PC-3 (cell line): ENCODE measurements at regions not wholly inside any gene's neighbourhood (a gene's known extent, or its start where the extent isn't known, plus 50 kb on each side); places are given as distances from the start of the nearest gene placed in this dataset.

Experiments used
- ATAC-seq: fragments of 200-7000 bp; cut with Tn5 transposase; 2 replicates; pipeline ENCODE4 v1.9.1; 2020; ENCODE audit warnings: mild to moderate bottlenecking, moderate library complexity
- BruUV-seq: library from RNA; stranded (reverse); fragments of 400-500 nt; replicated peaks from 2 replicates; lab custom pipeline; 2021; lab: Mats Ljungman, UMichigan
- CTCF ChIA-PET: fragments of 300-600 bp; sonication (Branson Sonifier 250); formaldehyde crosslinking; loops from one replicate; lab custom pipeline; 2022; ENCODE audit warnings: antibody characterized with exemption; lab: Charles Lee
- POLR2A ChIA-PET: fragments of 300-600 bp; sonication (Branson Sonifier 250); formaldehyde crosslinking; loops from one replicate; lab custom pipeline; 2022; ENCODE audit warnings: antibody characterized with exemption; ENCODE audit not compliant: unreplicated experiment; lab: Charles Lee
- DNase-seq: peaks from one replicate; pipeline ENCODE4 v3.0.0-alpha.2; 2015
- H2AFZ ChIP-seq: fragments of 300-600 bp; sonication (generic); 2 replicates; pipeline ENCODE4 v1.6.0; 2016; ENCODE audit warnings: antibody characterized with exemption, low read length
- H3F3A ChIP-seq: fragments of 300-600 bp; sonication (generic); one replicate; pipeline ENCODE4 v1.6.0; 2017; ENCODE audit warnings: antibody characterized with exemption, low read length, control low read depth, mild to moderate bottlenecking; ENCODE audit not compliant: unreplicated experiment
- H3K27ac ChIP-seq: fragments of 300-600 bp; sonication (generic); 2 replicates; pipeline ENCODE4 v1.5.1; 2016; ENCODE audit warnings: mild to moderate bottlenecking, low read length
- H3K27me3 ChIP-seq: fragments of 300-600 bp; sonication (generic); 2 replicates; pipeline ENCODE4 v1.6.1; 2016; ENCODE audit warnings: low read length, mixed read lengths
- H3K36me3 ChIP-seq: fragments of 300-600 bp; sonication (generic); 2 replicates; pipeline ENCODE4 v1.6.1; 2016; ENCODE audit warnings: low read depth, mixed run types, low read length, mixed read lengths
- H3K4me1 ChIP-seq: fragments of 300-600 bp; sonication (generic); 2 replicates; pipeline ENCODE4 v1.5.1; 2016; ENCODE audit warnings: low read length; ENCODE audit not compliant: insufficient read depth
- H3K4me2 ChIP-seq: fragments of 300-600 bp; sonication (generic); 2 replicates; pipeline ENCODE4 v1.6.0; 2016; ENCODE audit warnings: low read length
- H3K4me3 ChIP-seq: fragments of 300-600 bp; sonication (generic); 2 replicates; pipeline ENCODE4 v1.5.1; 2016; ENCODE audit warnings: mild to moderate bottlenecking, low read length, mixed read lengths
- H3K79me2 ChIP-seq: fragments of 300-600 bp; sonication (generic); 2 replicates; pipeline ENCODE4 v1.6.1; 2017; ENCODE audit warnings: low read length, mixed read lengths
- H3K9ac ChIP-seq: fragments of 300-600 bp; sonication (generic); 2 replicates; pipeline ENCODE4 v1.6.0; 2016; ENCODE audit warnings: mild to moderate bottlenecking, low read length
- H3K9me2 ChIP-seq: fragments of 300-600 bp; sonication (generic); replicated peaks from 2 replicates; pipeline ENCODE4 v1.6.1; 2016; ENCODE audit warnings: mixed run types, low read length, mixed read lengths
- H3K9me3 ChIP-seq: fragments of 300-600 bp; sonication (generic); 2 replicates; pipeline ENCODE4 v1.6.1; 2016; ENCODE audit warnings: low read length, mixed read lengths
- H4K20me1 ChIP-seq: fragments of 300-600 bp; sonication (generic); 2 replicates; pipeline ENCODE4 v1.6.1; 2016; ENCODE audit warnings: low read length, mixed read lengths
- EZH2 ChIP-seq: fragments of 300-600 bp; sonication (generic); IDR thresholded peaks from one replicate; pipeline ENCODE4 v1.6.1; 2017; ENCODE audit warnings: antibody characterized with exemption, mild to moderate bottlenecking, low read length; ENCODE audit not compliant: unreplicated experiment
- EZH2phosphoT487 ChIP-seq: fragments of 300-600 bp; sonication (generic); IDR thresholded peaks from 2 replicates; pipeline ENCODE4 v1.6.1; 2018; ENCODE audit warnings: mild to moderate bottlenecking, antibody characterized with exemption, low read length, borderline replicate concordance
- intact Hi-C: fragments of 100-400 bp; cut with micrococcal nuclease; formaldehyde crosslinking; loops from 2 replicates; pipeline ENCODE4 v1.9.0; 2023
- TF ChIP-seq, protein P1 (sequence below): fragments of 300-600 bp; sonication (generic); conservative IDR thresholded peaks from 2 replicates; pipeline ENCODE4 v1.5.1; 2017; ENCODE audit warnings: antibody characterized with exemption, low read depth, mild to moderate bottlenecking, low read length

DNA sequence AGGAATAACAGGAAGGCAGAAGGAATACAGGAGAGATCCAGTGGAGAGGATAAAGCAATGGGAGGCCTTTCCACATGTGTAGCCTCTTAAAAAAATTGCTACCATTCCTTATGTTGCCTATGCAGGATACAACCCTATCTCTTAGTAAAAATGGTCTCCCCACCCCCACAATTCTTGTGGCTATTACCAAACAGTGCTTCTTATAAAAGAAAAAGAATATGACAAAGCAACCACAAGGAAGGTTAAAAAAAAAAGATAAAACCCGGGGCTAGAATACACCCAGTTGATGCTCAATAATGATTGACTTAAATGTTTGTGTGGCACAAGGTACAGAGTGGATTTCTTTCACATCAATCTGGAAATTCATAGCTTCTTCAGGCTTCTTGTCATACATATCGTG is 250.9 kb downstream of the HIVEP2 start:
- peak overlapping the region; percentile 42 for H3K27ac ChIP-seq
- ChIA-PET POLR2A (no interaction called here), CTCF (no interaction called here)
- H3K36me3 ChIP-seq = no peaks in the 10 kb centered on the region
- H3K9ac ChIP-seq = peak overlapping the region; percentile 32; the same call in 1 of the 2 replicates
- no peak overlapping the region for H2AFZ ChIP-seq
- intact Hi-C loops = loop anchor here (5.0 to 10.0 kb wide), 5 partner anchors 151 to 361 kb away; no protein-coding TSS in a partner anchor
- TF ChIP-seq EZH2phosphoT487 = no peak
- H3K4me2 ChIP-seq = no peak overlapping the region
- H3F3A ChIP-seq = no peaks in the 10 kb centered on the region
- H3K79me2 ChIP-seq = no peaks in the 10 kb centered on the region
- no peaks in the 10 kb centered on the region for H4K20me1 ChIP-seq
- no TSS peak for BruUV-seq
- H3K9me2 ChIP-seq = no peaks in the 10 kb centered on the region
- no peaks in the 10 kb centered on the region for H3K27me3 ChIP-seq
- ATAC-seq = no peak
- H3K4me1 ChIP-seq = peaks cover 32% of the 10 kb centered on the region
- H3K9me3 ChIP-seq = no peaks in the 10 kb centered on the region
- no peak for DNase-seq
- no peak overlapping the region for H3K4me3 ChIP-seq

DNA sequence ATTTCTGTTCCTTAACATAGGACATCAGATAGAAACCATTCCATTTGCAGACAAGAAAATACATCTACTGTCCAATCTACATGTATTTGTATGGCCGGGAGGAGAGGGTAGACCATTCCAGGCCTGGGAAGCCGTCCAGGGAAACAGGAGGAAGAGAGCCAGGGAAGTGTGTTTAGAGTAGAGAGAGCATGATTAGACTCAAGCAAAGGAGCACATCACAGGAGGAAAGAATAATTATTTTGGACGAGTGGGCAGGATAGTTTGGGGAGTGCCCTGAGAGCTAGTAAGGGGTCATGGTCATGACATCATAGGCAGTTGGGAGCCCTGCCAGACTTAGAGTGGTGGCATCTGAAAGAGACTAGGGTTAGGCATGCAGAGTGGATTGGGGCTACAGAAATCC is 250.0 kb downstream of the HIVEP2 start:
- DNase-seq (no peak), ATAC-seq (no peak)
- Histone ChIP-seq H2AFZ (no peak overlapping the region), H3F3A (no peaks in the 10 kb centered on the region), H3K79me2 (no peaks in the 10 kb centered on the region), H3K27ac (no peak overlapping the region; the same call in 1 of the 2 replicates), H3K9me3 (no peaks in the 10 kb centered on the region), H3K9ac (no peak overlapping the region), H3K4me2 (no peak overlapping the region), H3K4me3 (no peak overlapping the region), H3K36me3 (no peaks in the 10 kb centered on the region), H3K4me1 (peaks cover 32% of the 10 kb centered on the region), H3K9me2 (no peaks in the 10 kb centered on the region), H4K20me1 (no peaks in the 10 kb centered on the region), H3K27me3 (no peaks in the 10 kb centered on the region)
- no TSS peak for BruUV-seq
- CTCF ChIA-PET = no interaction called here
- intact Hi-C loops = loop anchor here (5.0 to 10.0 kb wide), 5 partner anchors 150 to 642 kb away; no protein-coding TSS in a partner anchor
- POLR2A ChIA-PET = no interaction called here
- TF ChIP-seq EZH2 (no peak), EZH2phosphoT487 (no peak)
- TF ChIP-seq, protein P1, sequence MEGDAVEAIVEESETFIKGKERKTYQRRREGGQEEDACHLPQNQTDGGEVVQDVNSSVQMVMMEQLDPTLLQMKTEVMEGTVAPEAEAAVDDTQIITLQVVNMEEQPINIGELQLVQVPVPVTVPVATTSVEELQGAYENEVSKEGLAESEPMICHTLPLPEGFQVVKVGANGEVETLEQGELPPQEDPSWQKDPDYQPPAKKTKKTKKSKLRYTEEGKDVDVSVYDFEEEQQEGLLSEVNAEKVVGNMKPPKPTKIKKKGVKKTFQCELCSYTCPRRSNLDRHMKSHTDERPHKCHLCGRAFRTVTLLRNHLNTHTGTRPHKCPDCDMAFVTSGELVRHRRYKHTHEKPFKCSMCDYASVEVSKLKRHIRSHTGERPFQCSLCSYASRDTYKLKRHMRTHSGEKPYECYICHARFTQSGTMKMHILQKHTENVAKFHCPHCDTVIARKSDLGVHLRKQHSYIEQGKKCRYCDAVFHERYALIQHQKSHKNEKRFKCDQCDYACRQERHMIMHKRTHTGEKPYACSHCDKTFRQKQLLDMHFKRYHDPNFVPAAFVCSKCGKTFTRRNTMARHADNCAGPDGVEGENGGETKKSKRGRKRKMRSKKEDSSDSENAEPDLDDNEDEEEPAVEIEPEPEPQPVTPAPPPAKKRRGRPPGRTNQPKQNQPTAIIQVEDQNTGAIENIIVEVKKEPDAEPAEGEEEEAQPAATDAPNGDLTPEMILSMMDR = no peak

DNA sequence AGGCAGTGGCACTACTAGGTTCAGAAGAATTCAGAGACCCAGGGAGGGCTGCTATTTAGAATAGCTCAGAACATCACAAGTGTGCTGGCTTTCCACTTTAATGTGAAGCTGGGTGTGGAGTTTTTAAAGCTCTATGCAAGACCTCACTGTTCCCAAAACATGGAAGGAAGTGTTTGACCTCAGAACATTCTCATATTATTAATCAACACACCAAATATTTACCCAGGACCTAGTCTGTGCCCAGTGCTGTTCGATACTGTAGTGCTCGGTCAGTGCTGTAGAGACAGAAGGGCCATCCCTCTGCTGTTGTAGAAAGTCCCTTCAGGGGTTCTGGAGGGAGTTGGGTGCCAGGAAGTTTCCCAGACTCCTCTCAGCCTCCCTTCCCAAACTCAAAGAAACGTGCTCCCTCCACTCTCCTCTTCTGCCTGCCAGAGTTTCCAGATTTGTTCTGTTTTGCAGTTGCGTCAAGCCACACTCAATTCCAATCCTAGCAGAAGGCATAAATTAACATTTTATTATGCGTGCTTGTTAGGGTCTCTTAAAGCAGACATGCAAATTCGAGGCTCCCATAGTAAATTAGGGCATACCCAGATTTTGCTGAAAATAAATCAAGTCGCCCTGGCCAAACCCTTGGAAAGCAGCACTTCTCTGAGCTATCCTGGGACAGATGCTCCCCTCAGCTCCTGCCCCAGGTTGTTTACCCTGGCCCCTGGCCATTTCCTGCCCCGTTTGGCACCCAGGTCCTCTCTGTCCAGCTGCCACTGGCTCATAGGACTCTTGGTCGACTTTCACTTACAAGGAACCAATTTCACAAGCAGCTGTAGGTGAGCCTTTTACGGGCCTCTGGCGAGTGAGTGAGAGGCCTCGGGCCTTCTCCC is 248.6 kb downstream of the HIVEP2 start:
- H3K79me2 ChIP-seq = no peaks in the 10 kb centered on the region
- H3K9ac ChIP-seq = peak overlapping the region; percentile 59
- H3K4me3 ChIP-seq = peak overlapping the region; percentile 34; the same call in 1 of the 2 replicates
- no peaks in the 10 kb centered on the region for H3K9me2 ChIP-seq
- no peak for TF ChIP-seq EZH2phosphoT487
- TF ChIP-seq, protein P1 = no peak
- no peak for TF ChIP-seq EZH2
- H4K20me1 ChIP-seq = no peaks in the 10 kb centered on the region
- H3F3A ChIP-seq = no peaks in the 10 kb centered on the region
- peak; percentile 86 for DNase-seq
- H3K9me3 ChIP-seq = no peaks in the 10 kb centered on the region
- ChIA-PET CTCF (interaction anchor here (0.6 kb wide), 1 partner anchor 246 kb away, joined by 3 read pairs; no protein-coding TSS in a partner anchor), POLR2A (interaction anchor here (0.6 to 0.9 kb wide), 4 partner anchors 147 to 731 kb away, joined by 3 to 7 read pairs (median 4); no protein-coding TSS in a partner anchor)
- intact Hi-C loops = loop anchor here (1.0 to 10.0 kb wide), 6 partner anchors 148 to 641 kb away; no protein-coding TSS in a partner anchor
- ATAC-seq = peak; percentile 84
- no peaks in the 10 kb centered on the region for H3K36me3 ChIP-seq
- no peaks in the 10 kb centered on the region for H3K27me3 ChIP-seq
- H3K4me2 ChIP-seq = peak overlapping the region; percentile 65
- peak overlapping the region; percentile 85 for H3K27ac ChIP-seq
- H3K4me1 ChIP-seq = peaks cover 32% of the 10 kb centered on the region
- H2AFZ ChIP-seq = no peak overlapping the region; the same call in 1 of the 2 replicates
- BruUV-seq = no TSS peak
